ENCODE measurements at regions not wholly inside any gene's neighbourhood (a gene's known extent, or its start where the extent isn't known, plus 50 kb on each side); places are given as distances from the start of the nearest gene placed in this dataset.

DNA sequence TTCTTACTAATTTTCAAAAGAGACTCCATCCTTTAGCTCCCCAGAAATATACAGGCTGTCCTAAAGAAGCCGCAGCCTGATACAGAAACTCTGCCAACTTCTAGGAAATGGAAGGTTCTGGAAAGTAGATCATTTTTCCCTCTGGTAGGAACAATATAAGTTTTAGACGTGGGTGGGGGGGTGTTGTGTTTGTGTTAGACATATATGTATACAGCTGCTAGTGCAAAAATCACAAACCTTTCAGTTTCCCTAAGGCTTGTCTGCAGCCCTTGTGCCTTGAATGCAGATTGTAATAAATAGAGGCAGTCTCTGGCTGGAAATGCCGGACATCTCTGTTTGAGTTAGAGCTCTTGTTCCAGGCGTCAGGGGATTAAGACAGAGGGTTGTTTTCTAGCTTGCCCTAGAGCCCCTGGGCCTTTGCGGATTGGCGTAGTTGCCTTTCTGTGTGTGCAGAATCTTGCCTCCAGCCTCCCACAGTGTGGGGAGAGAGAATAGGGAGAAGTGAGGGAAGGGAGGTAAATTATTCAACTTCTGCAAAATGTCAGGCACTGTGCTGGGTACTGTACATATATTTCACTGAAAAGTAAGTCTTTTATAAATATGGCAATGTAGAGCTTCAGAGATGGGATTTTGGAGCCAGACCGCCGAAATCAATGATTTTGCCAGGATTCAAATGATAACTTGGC, 269.7 kb downstream of the PRL start:
- CTCF ChIA-PET = interaction anchor here (1.0 to 3.1 kb wide), 6 partner anchors 9 to 27 kb away, joined by 3 to 15 read pairs (median 4); no protein-coding TSS in a partner anchor
- POLR2A ChIA-PET = no interaction called here
- TF ChIP-seq, protein P1, sequence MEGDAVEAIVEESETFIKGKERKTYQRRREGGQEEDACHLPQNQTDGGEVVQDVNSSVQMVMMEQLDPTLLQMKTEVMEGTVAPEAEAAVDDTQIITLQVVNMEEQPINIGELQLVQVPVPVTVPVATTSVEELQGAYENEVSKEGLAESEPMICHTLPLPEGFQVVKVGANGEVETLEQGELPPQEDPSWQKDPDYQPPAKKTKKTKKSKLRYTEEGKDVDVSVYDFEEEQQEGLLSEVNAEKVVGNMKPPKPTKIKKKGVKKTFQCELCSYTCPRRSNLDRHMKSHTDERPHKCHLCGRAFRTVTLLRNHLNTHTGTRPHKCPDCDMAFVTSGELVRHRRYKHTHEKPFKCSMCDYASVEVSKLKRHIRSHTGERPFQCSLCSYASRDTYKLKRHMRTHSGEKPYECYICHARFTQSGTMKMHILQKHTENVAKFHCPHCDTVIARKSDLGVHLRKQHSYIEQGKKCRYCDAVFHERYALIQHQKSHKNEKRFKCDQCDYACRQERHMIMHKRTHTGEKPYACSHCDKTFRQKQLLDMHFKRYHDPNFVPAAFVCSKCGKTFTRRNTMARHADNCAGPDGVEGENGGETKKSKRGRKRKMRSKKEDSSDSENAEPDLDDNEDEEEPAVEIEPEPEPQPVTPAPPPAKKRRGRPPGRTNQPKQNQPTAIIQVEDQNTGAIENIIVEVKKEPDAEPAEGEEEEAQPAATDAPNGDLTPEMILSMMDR (IDR thresholded peaks at IDR 0.05; ENCODE audit: control extremely low read depth, extremely low read depth, low read depth, missing control alignments) = no peak
- no peak for DNase-seq (ENCODE audit: extremely low spot score)

DNA sequence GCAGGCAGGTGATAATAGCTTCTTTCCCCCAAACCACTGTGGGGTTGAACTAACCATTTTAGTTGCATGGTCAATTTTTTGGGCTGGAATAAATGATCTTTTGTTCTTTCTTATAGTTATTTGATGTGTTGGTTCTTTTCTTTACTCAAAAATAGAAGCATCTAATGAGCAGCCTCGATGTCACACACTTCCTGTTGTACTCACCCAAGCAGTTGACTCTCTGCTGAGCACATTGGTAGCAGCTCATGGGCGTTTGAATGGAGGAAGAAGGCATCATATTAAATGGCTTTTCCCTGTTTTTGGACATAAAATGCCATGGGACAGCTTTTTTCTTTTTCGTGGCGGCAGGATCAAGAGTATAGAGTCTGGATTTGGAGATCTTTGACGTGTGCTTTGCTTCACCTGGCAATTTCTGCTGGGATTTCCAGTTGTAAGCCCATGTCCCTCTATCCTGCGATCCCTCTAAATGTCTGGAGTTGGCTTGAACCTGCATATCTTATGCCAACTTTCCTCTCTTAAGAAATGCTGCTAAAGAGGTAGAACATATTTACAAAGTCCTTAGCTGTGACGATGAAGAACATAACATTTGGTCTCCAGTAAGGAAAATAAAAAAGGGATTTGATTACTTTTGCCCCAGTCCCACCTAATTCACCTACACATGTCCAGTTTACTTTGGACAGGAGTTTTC, 268.3 kb downstream of the PRL start:
- ChIA-PET CTCF (interaction anchor here (0.9 to 2.1 kb wide), 4 partner anchors 14 to 39 kb away, joined by 3 to 5 read pairs (median 3); no protein-coding TSS in a partner anchor), POLR2A (interaction anchor here (0.5 kb wide), 1 partner anchor 425 kb away, joined by 4 read pairs; no protein-coding TSS in a partner anchor)
- DNase-seq (ENCODE audit: extremely low spot score) = no peak
- TF ChIP-seq, protein P1 (IDR thresholded peaks at IDR 0.05; ENCODE audit: control extremely low read depth, extremely low read depth, low read depth, missing control alignments) = no peak

DNA sequence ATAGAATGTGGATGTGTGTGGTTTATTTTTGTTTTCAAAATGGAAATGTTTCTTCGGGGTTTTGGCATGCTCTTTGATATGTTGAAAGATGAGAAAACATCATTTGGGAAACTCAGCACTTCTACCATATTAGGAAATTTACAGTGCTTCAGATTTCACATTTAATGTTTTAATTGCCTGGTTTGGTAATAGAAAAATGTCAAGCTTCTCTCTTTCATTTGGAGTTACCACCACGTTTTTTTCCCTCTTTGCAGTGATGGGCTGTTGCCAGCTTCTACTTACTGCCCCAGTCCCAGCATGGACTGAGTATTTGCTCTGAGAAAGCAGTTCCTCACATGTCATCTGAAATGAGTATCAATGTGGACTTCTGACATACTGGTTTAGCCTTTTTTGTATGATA, 267.7 kb downstream of the PRL start:
- CTCF ChIA-PET = interaction anchor here (1.3 kb wide), 1 partner anchor 30 kb away, joined by 3 read pairs; no protein-coding TSS in a partner anchor
- no peak for DNase-seq (ENCODE audit: extremely low spot score)
- TF ChIP-seq, protein P1 (IDR thresholded peaks at IDR 0.05; ENCODE audit: control extremely low read depth, extremely low read depth, low read depth, missing control alignments) = no peak
- POLR2A ChIA-PET = no interaction called here

DNA sequence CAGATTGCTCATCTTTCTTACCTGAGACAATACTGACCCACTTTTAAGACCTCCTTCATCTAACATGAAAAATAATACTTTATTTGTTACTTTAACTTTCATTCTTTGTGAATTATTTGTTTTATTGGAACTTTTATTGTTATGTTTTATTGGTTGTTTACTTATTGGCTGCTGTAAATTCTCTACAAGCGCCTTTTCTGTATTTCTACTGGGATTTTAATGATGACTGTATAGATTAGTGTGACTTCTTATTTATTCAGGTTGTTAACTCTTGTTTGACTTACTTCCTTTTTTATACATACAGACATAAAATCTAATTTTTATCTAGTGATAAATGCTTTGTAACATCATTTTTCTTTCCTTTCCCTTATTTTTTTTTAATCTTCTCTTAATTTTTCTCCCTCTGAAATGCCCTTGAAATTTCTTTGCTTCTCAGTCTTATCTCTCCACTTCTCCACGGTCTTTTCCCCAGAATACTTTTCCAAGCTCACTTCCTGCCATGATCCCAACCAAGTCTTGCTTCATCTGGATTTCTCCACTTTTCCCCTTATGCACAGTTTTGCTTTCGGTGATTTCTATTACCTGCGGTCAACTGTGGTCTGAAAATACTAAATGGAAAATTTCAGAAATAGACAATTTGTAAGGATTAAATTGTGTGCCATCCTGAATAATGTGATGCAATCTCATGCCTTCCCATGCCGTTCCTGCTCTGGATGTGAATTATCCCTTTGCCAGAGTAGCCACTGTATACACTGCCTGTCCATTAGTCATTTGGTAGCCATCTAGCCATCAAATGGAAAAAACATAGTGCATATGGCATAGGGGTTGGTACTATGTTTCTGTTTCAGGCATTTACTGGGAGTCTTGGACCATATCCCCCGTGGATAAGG, 265.9 kb downstream of the PRL start:
- CTCF ChIA-PET = no interaction called here

DNA sequence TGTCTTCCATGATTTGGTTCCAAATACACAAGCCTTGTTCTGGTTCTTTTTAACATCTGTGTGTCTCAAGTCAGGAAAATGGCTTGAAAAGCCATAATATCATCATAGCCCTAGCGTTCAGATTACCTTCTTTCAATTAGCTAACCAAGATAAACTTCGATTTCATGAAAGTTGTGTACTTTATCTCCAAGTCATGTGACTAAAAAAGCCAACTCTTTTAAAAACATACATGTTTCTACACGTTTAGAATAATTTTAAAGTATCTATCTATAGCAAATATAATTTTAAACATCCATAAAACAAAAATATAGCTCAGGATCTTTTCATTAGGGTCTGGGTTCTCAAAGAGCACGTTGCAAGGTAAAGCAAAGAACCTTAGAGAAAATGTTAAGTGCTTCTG, 261.1 kb downstream of the PRL start:
- POLR2A ChIA-PET = no interaction called here
- DNase-seq (ENCODE audit: extremely low spot score) = no peak
- TF ChIP-seq, protein P1 (IDR thresholded peaks at IDR 0.05; ENCODE audit: control extremely low read depth, extremely low read depth, low read depth, missing control alignments) = no peak
- CTCF ChIA-PET = interaction anchor here (1.0 to 3.8 kb wide), 3 partner anchors 9 to 66 kb away, joined by 3 to 15 read pairs (median 4); no protein-coding TSS in a partner anchor

More for the DNA sequence above, 265.9 kb downstream of the PRL start:
- DNase-seq (ENCODE audit: extremely low spot score) = no peak
- POLR2A ChIA-PET = no interaction called here
- TF ChIP-seq, protein P1 (IDR thresholded peaks at IDR 0.05; ENCODE audit: control extremely low read depth, extremely low read depth, low read depth, missing control alignments) = no peak

DNA sequence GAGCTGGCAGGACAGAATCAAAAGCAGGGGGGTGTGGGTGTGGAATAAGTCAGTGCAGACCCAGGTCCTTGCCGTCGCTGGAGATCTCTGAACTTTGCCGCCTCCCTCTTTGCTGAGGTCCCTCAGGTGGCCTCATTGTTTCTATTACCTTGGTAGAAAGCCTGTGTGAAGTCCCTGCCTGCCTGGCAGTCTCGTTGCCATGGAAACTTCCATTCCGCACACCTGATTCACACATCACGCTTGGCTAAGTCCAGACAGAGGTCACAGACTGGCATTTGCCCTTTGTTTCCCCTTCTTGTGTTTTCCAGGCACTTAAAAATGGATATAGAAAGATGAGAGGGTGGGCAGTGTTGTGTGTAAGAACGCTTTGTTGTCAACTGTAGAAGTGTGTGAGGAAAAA, 260.6 kb downstream of the PRL start:
- CTCF ChIA-PET = interaction anchor here (3.8 kb wide), 1 partner anchor 10 kb away, joined by 15 read pairs; no protein-coding TSS in a partner anchor
- POLR2A ChIA-PET = interaction anchor here (0.6 kb wide), 1 partner anchor 880 kb away, joined by 3 read pairs; no protein-coding TSS in a partner anchor
- TF ChIP-seq, protein P1 (IDR thresholded peaks at IDR 0.05; ENCODE audit: control extremely low read depth, extremely low read depth, low read depth, missing control alignments) = no peak
- DNase-seq (ENCODE audit: extremely low spot score) = no peak
